GM12891 (cell line): ENCODE measurements at regions not wholly inside any gene's neighbourhood (a gene's known extent, or its start where the extent isn't known, plus 50 kb on each side); places are given as distances from the start of the nearest gene placed in this dataset.

Source experiments
- POLR2A ChIP-seq: IDR thresholded peaks from 2 replicates; pipeline ENCODE4 v1.6.1; 2011; ENCODE audit warnings: low read depth, low read length, control low read depth
- POLR2AphosphoS5 ChIP-seq: IDR thresholded peaks from 2 replicates; pipeline ENCODE4 v1.6.1; 2011; ENCODE audit warnings: low read depth, low read length, control low read depth
- POU2F2 ChIP-seq: IDR thresholded peaks from 2 replicates; pipeline ENCODE4 v1.6.1; 2011; ENCODE audit warnings: low read depth, mild to moderate bottlenecking, control low read depth, low read length, moderate library complexity
- SPI1 ChIP-seq: IDR thresholded peaks from 2 replicates; pipeline ENCODE4 v1.6.1; 2011; ENCODE audit warnings: low read depth, low read length, control low read depth
- TAF1 ChIP-seq: IDR thresholded peaks from 2 replicates; pipeline ENCODE4 v1.6.1; 2011; ENCODE audit warnings: low read depth, low read length, control low read depth

DNA sequence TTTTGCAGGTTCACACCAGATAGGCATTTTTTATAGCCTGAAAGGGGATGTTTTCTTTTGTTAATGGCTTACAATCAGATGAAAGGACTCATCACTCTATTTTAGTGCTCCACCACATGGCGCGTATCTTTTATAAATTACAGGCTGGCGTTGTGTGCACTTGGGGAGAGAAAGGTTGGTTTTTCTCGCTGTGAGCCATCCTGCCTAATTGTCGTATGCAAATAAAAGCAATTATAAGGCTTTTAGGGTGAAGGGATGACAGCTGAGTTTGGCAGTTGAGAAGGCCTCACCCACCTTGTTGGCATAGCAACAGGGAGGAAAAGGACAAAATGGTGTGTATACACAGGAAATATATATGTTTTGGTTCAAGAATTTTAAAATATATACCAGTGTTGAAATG lies 268.0 kb downstream of the NR2F2 start:
- TF ChIP-seq SPI1 (no peak), POLR2A (no peak), POLR2AphosphoS5 (no peak), TAF1 (no peak), POU2F2 (no peak)
